ENCODE measurements at regions not wholly inside any gene's neighbourhood (a gene's known extent, or its start where the extent isn't known, plus 50 kb on each side); places are given as distances from the start of the nearest gene placed in this dataset.

- H3K36me3 ChIP-seq: no peaks in the 10 kb centered on the region
- TF ChIP-seq, protein P1, sequence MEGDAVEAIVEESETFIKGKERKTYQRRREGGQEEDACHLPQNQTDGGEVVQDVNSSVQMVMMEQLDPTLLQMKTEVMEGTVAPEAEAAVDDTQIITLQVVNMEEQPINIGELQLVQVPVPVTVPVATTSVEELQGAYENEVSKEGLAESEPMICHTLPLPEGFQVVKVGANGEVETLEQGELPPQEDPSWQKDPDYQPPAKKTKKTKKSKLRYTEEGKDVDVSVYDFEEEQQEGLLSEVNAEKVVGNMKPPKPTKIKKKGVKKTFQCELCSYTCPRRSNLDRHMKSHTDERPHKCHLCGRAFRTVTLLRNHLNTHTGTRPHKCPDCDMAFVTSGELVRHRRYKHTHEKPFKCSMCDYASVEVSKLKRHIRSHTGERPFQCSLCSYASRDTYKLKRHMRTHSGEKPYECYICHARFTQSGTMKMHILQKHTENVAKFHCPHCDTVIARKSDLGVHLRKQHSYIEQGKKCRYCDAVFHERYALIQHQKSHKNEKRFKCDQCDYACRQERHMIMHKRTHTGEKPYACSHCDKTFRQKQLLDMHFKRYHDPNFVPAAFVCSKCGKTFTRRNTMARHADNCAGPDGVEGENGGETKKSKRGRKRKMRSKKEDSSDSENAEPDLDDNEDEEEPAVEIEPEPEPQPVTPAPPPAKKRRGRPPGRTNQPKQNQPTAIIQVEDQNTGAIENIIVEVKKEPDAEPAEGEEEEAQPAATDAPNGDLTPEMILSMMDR (IDR thresholded peaks at IDR 0.05): no peak
- TF ChIP-seq EP300 (IDR thresholded peaks at IDR 0.05) (no peak), POLR2AphosphoS5 (IDR thresholded peaks at IDR 0.05) (no peak), POLR2A (IDR thresholded peaks at IDR 0.05) (no peak)
- H3K9me3 ChIP-seq: no peaks in the 10 kb centered on the region
- no peaks in the 10 kb centered on the region for H3K4me1 ChIP-seq
- H3K27me3 ChIP-seq: no peaks in the 10 kb centered on the region
- no peak for DNase-seq
- intact Hi-C loops (cut with DNase I; ENCODE audit: low total_unique reads): no loop called here
- H3K4me3 ChIP-seq: no peak overlapping the region
- H3K27ac ChIP-seq: no peak overlapping the region
Measured at GRCh38 chr3:5458526-5458925, 271.0 kb downstream of the EDEM1 start.

DNA sequence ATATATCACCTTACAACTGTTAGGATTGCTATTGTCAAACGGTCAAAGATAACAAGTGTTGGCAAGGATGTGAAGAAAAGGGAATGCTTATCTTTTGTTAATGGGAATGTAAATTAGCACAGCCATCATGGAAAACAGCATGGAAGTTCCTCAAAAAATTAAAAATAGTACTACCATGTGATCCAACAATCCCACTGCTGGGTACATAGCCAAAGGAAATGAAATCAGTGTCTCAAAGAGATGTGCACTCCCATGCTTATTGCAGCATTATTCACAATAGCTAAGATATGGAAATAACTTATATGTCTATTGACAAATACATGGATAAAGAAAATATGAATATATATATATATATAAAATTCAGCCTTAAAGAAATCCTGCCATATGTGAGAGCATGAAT lies 274.6 kb downstream of the EDEM1 start:
- intact Hi-C loops (cut with DNase I; ENCODE audit: low total_unique reads): no loop called here
- WGBS, 5 donors: 12 to 55% (median 28%) methylated on average over 1 of the region's 1 CpG
- no peak for DNase-seq
- Histone ChIP-seq H3K27me3 (no peaks in the 10 kb centered on the region), H3K27ac (no peak overlapping the region), H3K9me3 (no peaks in the 10 kb centered on the region), H3K36me3 (no peaks in the 10 kb centered on the region), H3K4me1 (no peaks in the 10 kb centered on the region), H3K4me3 (no peak overlapping the region)
- no peak for TF ChIP-seq POLR2AphosphoS5 (IDR thresholded peaks at IDR 0.05)
- TF ChIP-seq, protein P1 (IDR thresholded peaks at IDR 0.05): no peak
- no peak for TF ChIP-seq EP300 (IDR thresholded peaks at IDR 0.05)
- TF ChIP-seq POLR2A (IDR thresholded peaks at IDR 0.05): no peak

DNA sequence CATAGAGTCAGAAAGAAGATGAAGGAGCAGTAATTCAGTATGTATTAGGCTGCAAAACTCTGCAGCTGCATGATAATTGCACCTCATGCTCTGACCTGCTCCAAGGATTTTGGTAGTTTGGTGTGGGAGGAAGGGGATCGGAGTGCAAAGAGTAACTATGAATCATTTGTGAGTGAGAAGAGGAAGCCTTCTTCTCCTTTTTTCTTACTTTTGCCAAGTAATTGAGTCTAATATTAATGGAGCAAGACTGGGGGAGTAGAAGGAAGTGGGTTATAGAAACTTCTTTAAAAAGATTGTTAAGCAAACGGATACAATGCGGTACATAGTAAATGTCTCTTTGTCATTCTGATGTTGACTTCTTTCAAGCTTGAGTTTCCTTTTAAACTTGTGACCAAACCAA lies 276.5 kb downstream of the EDEM1 start:
- H3K27ac ChIP-seq: no peak overlapping the region
- no peak for DNase-seq
- no peaks in the 10 kb centered on the region for H3K27me3 ChIP-seq
- H3K36me3 ChIP-seq: no peaks in the 10 kb centered on the region
- no peaks in the 10 kb centered on the region for H3K9me3 ChIP-seq
- H3K4me3 ChIP-seq: no peak overlapping the region
- WGBS, 5 donors: 58 to 79% (median 65%) methylated on average over 3 of the region's 3 CpGs
- intact Hi-C loops (cut with DNase I; ENCODE audit: low total_unique reads): no loop called here
- TF ChIP-seq EP300 (IDR thresholded peaks at IDR 0.05) (no peak), POLR2AphosphoS5 (IDR thresholded peaks at IDR 0.05) (no peak), POLR2A (IDR thresholded peaks at IDR 0.05) (no peak)
- TF ChIP-seq, protein P1 (IDR thresholded peaks at IDR 0.05): no peak
- no peaks in the 10 kb centered on the region for H3K4me1 ChIP-seq

DNA sequence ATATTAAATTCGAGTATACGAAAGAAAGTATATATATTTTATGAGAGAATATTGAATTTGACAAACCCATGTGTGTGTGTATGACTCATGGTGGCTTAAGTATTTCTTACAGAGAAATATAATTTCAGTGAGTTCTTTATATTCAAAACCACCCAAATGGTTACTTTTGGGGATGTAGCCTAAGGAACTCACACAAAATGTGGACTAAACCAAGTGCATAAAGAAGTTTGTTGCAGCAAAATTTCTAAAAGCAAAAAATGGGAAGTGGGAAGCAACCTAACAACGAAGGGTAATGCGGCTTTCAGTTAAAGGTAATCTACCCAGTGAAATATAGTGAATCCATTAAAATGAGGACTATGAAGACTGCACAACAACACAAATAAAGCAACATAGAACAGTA lies 277.1 kb downstream of the EDEM1 start:
- Histone ChIP-seq H3K4me3 (no peak overlapping the region), H3K36me3 (no peaks in the 10 kb centered on the region), H3K27ac (no peak overlapping the region), H3K27me3 (no peaks in the 10 kb centered on the region), H3K9me3 (no peaks in the 10 kb centered on the region), H3K4me1 (no peaks in the 10 kb centered on the region)
- intact Hi-C loops (cut with DNase I; ENCODE audit: low total_unique reads): no loop called here
- TF ChIP-seq, protein P1 (IDR thresholded peaks at IDR 0.05): no peak
- TF ChIP-seq EP300 (IDR thresholded peaks at IDR 0.05): no peak
- TF ChIP-seq POLR2AphosphoS5 (IDR thresholded peaks at IDR 0.05): no peak
- TF ChIP-seq POLR2A (IDR thresholded peaks at IDR 0.05): no peak
- WGBS, 5 donors: 76 to 88% (median 81%) methylated on average over 4 of the region's 4 CpGs
- DNase-seq: no peak

Measured in stomach (tissue), 8 donors.